ENCODE measurements at regions not wholly inside any gene's neighbourhood (a gene's known extent, or its start where the extent isn't known, plus 50 kb on each side); places are given as distances from the start of the nearest gene placed in this dataset.
A peak's percentile ranks its signal among the peaks of the same experiment; 100 is the strongest.

- no peak for DNase-seq
- Histone ChIP-seq H3K36me3 (no peaks in the 10 kb centered on the region), H3K9me3 (no peaks in the 10 kb centered on the region), H3K4me1 (no peaks in the 10 kb centered on the region), H3K4me3 (ENCODE audit: low read depth, low read length) (no peak overlapping the region), H3K27me3 (no peaks in the 10 kb centered on the region)
- TF ChIP-seq CTCF (IDR thresholded peaks at IDR 0.05; ENCODE audit: low read depth, low read length): no peak
Observed at GRCh38 chr21:39118604-39119215, 64.5 kb downstream of the PSMG1 start.

GRCh38 chr21:39118061-39118460 lies 65.2 kb downstream of the PSMG1 start:
- TF ChIP-seq CTCF (IDR thresholded peaks at IDR 0.05; ENCODE audit: low read depth, low read length): no peak
- Histone ChIP-seq H3K4me3 (ENCODE audit: low read depth, low read length) (no peak overlapping the region), H3K36me3 (no peaks in the 10 kb centered on the region), H3K9me3 (no peaks in the 10 kb centered on the region), H3K27me3 (no peaks in the 10 kb centered on the region), H3K4me1 (no peaks in the 10 kb centered on the region)
- DNase-seq: no peak

- DNase-seq: no peak
- no peaks in the 10 kb centered on the region for H3K36me3 ChIP-seq
- H3K9me3 ChIP-seq: no peaks in the 10 kb centered on the region
- no peak overlapping the region for H3K4me3 ChIP-seq (ENCODE audit: low read depth, low read length)
- no peaks in the 10 kb centered on the region for H3K4me1 ChIP-seq
- TF ChIP-seq CTCF (IDR thresholded peaks at IDR 0.05; ENCODE audit: low read depth, low read length): no peak
- no peaks in the 10 kb centered on the region for H3K27me3 ChIP-seq
Observed at GRCh38 chr21:39117440-39117970, 65.7 kb downstream of the PSMG1 start.

GRCh38 chr21:39116761-39117439 lies 66.4 kb downstream of the PSMG1 start:
- DNase-seq: no peak
- Histone ChIP-seq H3K27me3 (no peaks in the 10 kb centered on the region), H3K4me3 (ENCODE audit: low read depth, low read length) (no peak overlapping the region)

GRCh38 chr21:39115576-39116235 lies 67.5 kb downstream of the PSMG1 start:
- no peaks in the 10 kb centered on the region for H3K36me3 ChIP-seq
- peak; percentile 45 for DNase-seq
- no peak for TF ChIP-seq CTCF (IDR thresholded peaks at IDR 0.05; ENCODE audit: low read depth, low read length)
- H3K4me3 ChIP-seq (ENCODE audit: low read depth, low read length): no peak overlapping the region
- no peaks in the 10 kb centered on the region for H3K27me3 ChIP-seq
- H3K9me3 ChIP-seq: no peaks in the 10 kb centered on the region
- no peaks in the 10 kb centered on the region for H3K4me1 ChIP-seq

More at GRCh38 chr21:39116761-39117439, 66.4 kb downstream of the PSMG1 start:
- Histone ChIP-seq H3K36me3 (no peaks in the 10 kb centered on the region), H3K9me3 (no peaks in the 10 kb centered on the region), H3K4me1 (no peaks in the 10 kb centered on the region)
- TF ChIP-seq CTCF (IDR thresholded peaks at IDR 0.05; ENCODE audit: low read depth, low read length): no peak

All from BE2C (cell line).